Cardiac muscle cell (in vitro differentiated cells and primary cell): ENCODE measurements at regions not wholly inside any gene's neighbourhood (a gene's known extent, or its start where the extent isn't known, plus 50 kb on each side); places are given as distances from the start of the nearest gene placed in this dataset.

ENCODE experiments used
- DNase-seq, 2 donors: peaks; one replicate each; pipeline versions ENCODE4 v3.0.0 to v3.0.0-alpha.2; 2010 to 2017; ENCODE audit warnings: low read depth in 1 of 2, low spot score in 1 of 2
- H3K27ac ChIP-seq: fragments of 200-600 bp; sonication (generic); 2 replicates; pipeline ENCODE4 v1.5.1; 2016
- H3K27me3 ChIP-seq: fragments of 200-600 bp; sonication (generic); 2 replicates; pipeline ENCODE4 v1.6.0; 2016; ENCODE audit warnings: control low read depth
- H3K36me3 ChIP-seq: fragments of 200-600 bp; sonication (generic); 2 replicates; pipeline ENCODE4 v1.5.1; 2016; ENCODE audit warnings: control low read depth
- H3K4me1 ChIP-seq: fragments of 200-600 bp; sonication (generic); 2 replicates; pipeline ENCODE4 v1.8.1; 2017; ENCODE audit warnings: low read depth, mild to moderate bottlenecking, mixed run types
- H3K4me3 ChIP-seq: fragments of 200-600 bp; sonication (generic); 2 replicates; pipeline ENCODE4 v1.5.1; 2016; ENCODE audit warnings: mild to moderate bottlenecking
- H3K9me3 ChIP-seq: fragments of 200-600 bp; sonication (generic); 2 replicates; pipeline ENCODE4 v1.5.1; 2017; ENCODE audit warnings: low read depth, mild to moderate bottlenecking, control low read depth
- CTCF ChIP-seq: IDR thresholded peaks from 2 replicates; pipeline ENCODE4 v1.5.1; 2012; ENCODE audit warnings: low read depth, mild to moderate bottlenecking, low read length

DNA sequence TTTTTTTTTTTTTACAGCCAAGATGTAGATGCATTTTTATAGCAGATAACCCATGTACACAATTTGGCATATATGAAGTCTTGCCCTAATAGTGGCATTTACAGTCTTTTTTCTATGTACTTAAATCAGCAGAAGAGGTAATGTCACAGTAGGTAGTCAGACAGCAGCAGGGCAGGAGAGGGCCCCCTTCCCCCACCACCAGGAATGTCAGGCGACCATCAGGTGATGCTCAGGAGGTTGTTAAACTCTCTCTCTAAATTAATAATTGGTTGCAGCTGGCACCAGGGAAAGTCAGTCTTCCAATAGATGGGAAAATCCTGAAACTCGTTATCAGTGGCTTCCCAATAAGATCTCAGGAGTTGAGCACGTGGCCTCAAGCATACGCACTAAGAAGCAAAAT, 188.0 kb upstream of the ADGRB3 start:
- no peak for DNase-seq

DNA sequence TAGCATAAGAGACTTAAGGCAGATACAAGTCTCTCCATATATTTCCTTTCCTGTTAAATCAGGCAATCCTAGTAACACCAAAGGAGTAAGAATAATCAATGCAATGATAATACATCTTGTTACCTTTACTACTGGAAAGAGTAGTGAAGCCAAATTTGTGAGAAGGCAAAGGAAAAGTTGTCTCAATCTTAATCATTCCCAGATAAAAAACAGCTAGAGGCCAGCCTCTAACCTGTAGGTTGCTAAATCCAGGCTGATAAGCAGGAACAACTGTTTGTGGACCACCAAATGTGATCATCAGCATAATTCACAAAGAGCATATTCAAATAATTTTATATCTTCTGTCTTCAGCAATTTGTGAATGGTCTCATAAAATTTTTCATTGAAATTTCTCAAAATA, 189.2 kb upstream of the ADGRB3 start:
- H3K36me3 ChIP-seq, result no peaks in the 10 kb centered on the region
- no peak overlapping the region for H3K4me3 ChIP-seq
- no peaks in the 10 kb centered on the region for H3K27me3 ChIP-seq
- H3K9me3 ChIP-seq, result no peaks in the 10 kb centered on the region
- no peak for TF ChIP-seq CTCF
- DNase-seq, result no peak
- H3K27ac ChIP-seq, result no peak overlapping the region
- no peaks in the 10 kb centered on the region for H3K4me1 ChIP-seq

More for the DNA sequence above, 188.0 kb upstream of the ADGRB3 start:
- no peaks in the 10 kb centered on the region for H3K4me1 ChIP-seq
- no peaks in the 10 kb centered on the region for H3K27me3 ChIP-seq
- H3K9me3 ChIP-seq, result no peaks in the 10 kb centered on the region
- no peak overlapping the region for H3K27ac ChIP-seq
- H3K4me3 ChIP-seq, result no peak overlapping the region
- TF ChIP-seq CTCF, result no peak
- H3K36me3 ChIP-seq, result no peaks in the 10 kb centered on the region

GRCh38 chr6:68443704-68444103, 191.4 kb upstream of the ADGRB3 start:
- Histone ChIP-seq H3K27ac (no peak overlapping the region), H3K36me3 (no peaks in the 10 kb centered on the region), H3K4me1 (no peaks in the 10 kb centered on the region), H3K9me3 (no peaks in the 10 kb centered on the region), H3K4me3 (no peak overlapping the region), H3K27me3 (no peaks in the 10 kb centered on the region)
- no peak for TF ChIP-seq CTCF
- DNase-seq, result no peak

- H3K27ac ChIP-seq, result no peak overlapping the region
- no peaks in the 10 kb centered on the region for H3K36me3 ChIP-seq
- TF ChIP-seq CTCF, result no peak
- no peak for DNase-seq
- H3K9me3 ChIP-seq, result no peaks in the 10 kb centered on the region
- no peaks in the 10 kb centered on the region for H3K27me3 ChIP-seq
- H3K4me1 ChIP-seq, result no peaks in the 10 kb centered on the region
- H3K4me3 ChIP-seq, result no peak overlapping the region
Measured at GRCh38 chr6:68427630-68428029, 207.5 kb upstream of the ADGRB3 start.

GRCh38 chr6:68410021-68410420, 225.1 kb upstream of the ADGRB3 start:
- Histone ChIP-seq H3K27ac (no peak overlapping the region), H3K9me3 (no peaks in the 10 kb centered on the region), H3K4me3 (no peak overlapping the region), H3K4me1 (no peaks in the 10 kb centered on the region), H3K36me3 (no peaks in the 10 kb centered on the region), H3K27me3 (no peaks in the 10 kb centered on the region)
- TF ChIP-seq CTCF, result no peak
- no peak for DNase-seq

- H3K4me1 ChIP-seq, result no peaks in the 10 kb centered on the region
- H3K27ac ChIP-seq, result no peak overlapping the region
- no peaks in the 10 kb centered on the region for H3K36me3 ChIP-seq
- DNase-seq, result no peak
- no peaks in the 10 kb centered on the region for H3K27me3 ChIP-seq
- no peak for TF ChIP-seq CTCF
- H3K4me3 ChIP-seq, result no peak overlapping the region
- H3K9me3 ChIP-seq, result no peaks in the 10 kb centered on the region
Measured at GRCh38 chr6:68400396-68400795, 234.7 kb upstream of the ADGRB3 start.
